ENCODE measurements at regions not wholly inside any gene's neighbourhood (a gene's known extent, or its start where the extent isn't known, plus 50 kb on each side); places are given as distances from the start of the nearest gene placed in this dataset.
"Not testable (repeated sequence)": the region's sequence is repeated elsewhere in the genome, so short reads cannot be mapped to it uniquely, and the experiment has no call there.

GRCh38 chr14:56452940-56453339 is 126.7 kb upstream of the TMEM260 start:
- TF ChIP-seq CTCF (IDR thresholded peaks at IDR 0.05) = no peak
- no peak for ATAC-seq (ENCODE audit: low FRiP score)
- no peak for DNase-seq (ENCODE audit: low spot score)

- not testable (repeated sequence) for DNase-seq (ENCODE audit: low spot score); ATAC-seq (ENCODE audit: low FRiP score)
Observed at GRCh38 chr14:56454680-56455079, 124.9 kb upstream of the TMEM260 start.

DNA sequence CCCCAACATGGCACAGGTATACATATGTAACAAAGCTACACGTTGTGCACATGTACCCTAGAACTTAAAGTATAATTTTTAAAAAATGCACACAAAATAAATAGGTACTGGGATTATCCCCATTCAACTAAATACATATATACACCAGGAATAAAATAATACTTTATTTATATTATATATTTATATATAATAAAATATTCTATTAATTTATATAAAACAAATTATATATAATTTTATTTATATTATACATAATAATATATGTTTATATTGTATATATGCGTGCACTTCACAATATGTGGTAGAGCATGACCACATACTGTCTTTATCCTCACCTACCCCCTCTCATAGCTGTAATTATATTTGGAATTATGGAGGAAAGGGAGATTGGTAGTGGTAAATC is 119.1 kb upstream of the TMEM260 start:
- TF ChIP-seq CTCF (IDR thresholded peaks at IDR 0.05) = no peak
- DNase-seq (ENCODE audit: low spot score) = no peak

DNA sequence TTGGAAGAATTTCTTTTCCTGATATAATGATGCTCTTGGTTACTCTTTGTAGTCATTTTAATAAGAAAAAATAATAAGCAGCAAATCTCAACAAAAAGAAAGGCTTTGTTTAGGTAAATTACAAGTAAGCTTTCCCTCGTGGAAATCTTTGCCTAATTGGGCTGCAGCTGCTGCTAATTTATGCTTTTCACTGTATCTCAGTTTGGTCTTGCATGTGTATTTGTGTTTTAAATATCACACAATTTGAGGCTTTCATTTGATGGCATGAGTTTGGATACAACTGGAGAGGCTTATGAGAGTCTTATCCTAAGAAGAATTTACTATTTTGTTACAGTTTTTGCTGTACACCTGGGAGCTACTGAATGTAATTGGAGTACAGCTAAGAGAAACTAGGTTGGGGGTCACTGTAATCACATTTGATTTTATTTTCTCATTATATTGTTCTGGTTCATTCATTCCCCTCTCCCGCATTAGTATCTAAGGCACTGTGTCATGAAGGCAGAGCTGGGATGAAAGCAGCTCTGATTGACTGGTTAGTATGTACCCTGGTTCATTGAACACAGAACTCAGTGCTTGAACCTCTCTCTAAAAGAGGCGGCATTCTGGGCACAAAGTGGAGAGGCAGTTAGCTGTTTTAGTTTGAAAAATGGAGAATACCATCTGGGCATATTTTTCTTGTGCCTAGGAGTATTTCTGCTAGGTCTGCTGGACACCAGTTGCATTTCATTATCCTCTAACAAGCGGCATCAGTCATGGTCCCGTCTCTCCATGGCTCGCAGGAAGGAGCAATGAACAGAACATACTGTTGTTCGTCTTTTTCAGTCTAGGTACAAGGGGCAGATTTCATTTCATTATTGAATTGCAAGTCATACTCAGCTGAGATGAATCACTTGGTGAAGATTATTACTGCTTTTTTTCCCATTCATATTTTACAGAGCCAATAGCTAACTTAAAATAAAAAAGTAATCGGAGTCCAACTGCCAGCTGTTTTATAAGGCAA is 118.0 kb upstream of the TMEM260 start:
- DNase-seq (ENCODE audit: low spot score) = no peak
- no peak for TF ChIP-seq CTCF (IDR thresholded peaks at IDR 0.05)
- no peak for ATAC-seq (ENCODE audit: low FRiP score)

More for the DNA sequence above, 119.1 kb upstream of the TMEM260 start:
- no peak for ATAC-seq (ENCODE audit: low FRiP score)

GRCh38 chr14:56463271-56463890 is 116.2 kb upstream of the TMEM260 start:
- no peak for ATAC-seq (ENCODE audit: low FRiP score)
- TF ChIP-seq CTCF (IDR thresholded peaks at IDR 0.05) = no peak
- no peak for DNase-seq (ENCODE audit: low spot score)

DNA sequence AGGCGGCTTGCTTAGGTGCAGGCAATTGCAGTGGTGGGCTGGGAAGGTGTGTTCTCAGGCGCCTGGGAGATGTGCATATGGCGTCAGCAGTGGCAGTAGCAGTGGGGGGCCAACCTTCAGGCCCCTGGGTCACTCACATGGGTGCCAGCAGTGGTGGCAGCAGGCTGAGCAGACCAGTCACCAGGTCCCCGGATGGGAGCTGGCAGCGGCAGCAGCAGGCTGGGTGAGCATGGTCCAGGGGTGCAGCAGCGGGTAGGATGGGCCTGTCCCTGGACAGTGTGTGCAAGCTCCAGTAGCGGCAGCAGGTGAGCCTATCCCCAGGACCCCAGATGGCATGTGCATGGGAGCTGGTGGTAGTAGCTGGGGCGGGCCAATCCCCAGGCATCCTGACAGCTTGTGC is 108.5 kb upstream of the TMEM260 start:
- no peak for TF ChIP-seq CTCF (IDR thresholded peaks at IDR 0.05)
- DNase-seq (ENCODE audit: low spot score) (no peak), ATAC-seq (ENCODE audit: low FRiP score) (peak; percentile 51)

GRCh38 chr14:56474419-56475022 is 105.1 kb upstream of the TMEM260 start:
- DNase-seq (ENCODE audit: low spot score) (no peak), ATAC-seq (ENCODE audit: low FRiP score) (no peak)
- TF ChIP-seq CTCF (IDR thresholded peaks at IDR 0.05) = no peak
